Heart left ventricle (tissue), 13 donors: ENCODE measurements at regions not wholly inside any gene's neighbourhood (a gene's known extent, or its start where the extent isn't known, plus 50 kb on each side); places are given as distances from the start of the nearest gene placed in this dataset.

Experiments used
- POLR2A ChIP-seq, 2 donors: fragments of 450-650 bp; IDR thresholded peaks; one replicate each; pipeline ENCODE4 v1.6.1; 2017; ENCODE audit warnings: antibody characterized with exemption in 2 of 2, mild to moderate bottlenecking in 2 of 2, moderate library complexity in 2 of 2
- TF ChIP-seq, protein P1 (sequence below), 12 donors: fragments of 200-600 bp; sonication (generic) in 4 of 12; IDR thresholded peaks; one replicate each; pipeline versions ENCODE4 v1.5.0 to v1.8.0; 2018 to 2022; ENCODE audit warnings: antibody characterized with exemption in 12 of 12, mild to moderate bottlenecking in 5 of 12
- donor health status: ischemic (EF 13 %, LVEDD 7.1; RV severe dilation, severe dysfunction).
- donor health status: DM: no; HTN: yes; CAD: no.
- donor health status: DM: no; HTN: no; CAD: no.
- donor health status: ischemic (EF 25% LVEDD 6.9; RV normal size, moderate dysfunction).
- donor health status: ischemic (EF 25% LVEDD 5.7; RV mildly dilated, moderate dysfunction).
- donor health status: ischemic (EF 35%, LVEDD 5.7; RV mildly dilated, moderate dysfunction).
- donor health status: nonischemic (EF 11% LVEDD 7.7; RV severe dilation, severe dysfunction).
- donor health status: DM: yes; HTN: yes; CAD: no.
- donor health status: PGD.
- donor health status: ischemic (EF 29% LVEDD 5.4; RV normal size, mild dysfunction).
- donor health status: nonischemic (EF 23%, LVEDD 6.1; RV moderate dilation, normal function).

DNA sequence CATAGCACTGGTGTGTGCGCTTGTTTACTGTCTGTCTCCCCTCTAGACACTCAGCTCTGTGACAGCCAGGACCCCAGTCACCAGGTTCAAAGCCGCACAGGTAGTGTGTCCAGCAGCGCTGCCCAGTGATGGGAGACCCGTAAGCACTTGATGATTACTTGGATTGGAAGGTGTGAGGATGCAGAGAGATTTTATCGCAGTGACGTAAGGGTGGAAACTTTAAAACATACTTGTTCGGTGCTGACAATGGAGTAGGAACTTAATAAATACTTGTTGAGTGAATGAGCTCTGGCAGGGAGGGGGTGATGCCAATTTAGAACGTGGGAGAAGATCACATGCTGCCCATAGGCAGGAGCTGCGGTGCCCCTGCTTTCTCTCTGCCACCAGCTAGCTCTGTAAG is 99.2 kb upstream of the PITX1 start:
- TF ChIP-seq, protein P1, sequence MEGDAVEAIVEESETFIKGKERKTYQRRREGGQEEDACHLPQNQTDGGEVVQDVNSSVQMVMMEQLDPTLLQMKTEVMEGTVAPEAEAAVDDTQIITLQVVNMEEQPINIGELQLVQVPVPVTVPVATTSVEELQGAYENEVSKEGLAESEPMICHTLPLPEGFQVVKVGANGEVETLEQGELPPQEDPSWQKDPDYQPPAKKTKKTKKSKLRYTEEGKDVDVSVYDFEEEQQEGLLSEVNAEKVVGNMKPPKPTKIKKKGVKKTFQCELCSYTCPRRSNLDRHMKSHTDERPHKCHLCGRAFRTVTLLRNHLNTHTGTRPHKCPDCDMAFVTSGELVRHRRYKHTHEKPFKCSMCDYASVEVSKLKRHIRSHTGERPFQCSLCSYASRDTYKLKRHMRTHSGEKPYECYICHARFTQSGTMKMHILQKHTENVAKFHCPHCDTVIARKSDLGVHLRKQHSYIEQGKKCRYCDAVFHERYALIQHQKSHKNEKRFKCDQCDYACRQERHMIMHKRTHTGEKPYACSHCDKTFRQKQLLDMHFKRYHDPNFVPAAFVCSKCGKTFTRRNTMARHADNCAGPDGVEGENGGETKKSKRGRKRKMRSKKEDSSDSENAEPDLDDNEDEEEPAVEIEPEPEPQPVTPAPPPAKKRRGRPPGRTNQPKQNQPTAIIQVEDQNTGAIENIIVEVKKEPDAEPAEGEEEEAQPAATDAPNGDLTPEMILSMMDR (IDR thresholded peaks at IDR 0.05): no peak
- TF ChIP-seq POLR2A (IDR thresholded peaks at IDR 0.05): no peak
